Stimulated activated CD4-positive, alpha-beta T cell treated with anti-CD3 and anti-CD28 coated beads, Interleukin-12 subunit alpha, Interleukin-12 subunit beta, amount 100 ng/mL, for 24 hours (primary cell): ENCODE measurements at regions not wholly inside any gene's neighbourhood (a gene's known extent, or its start where the extent isn't known, plus 50 kb on each side); places are given as distances from the start of the nearest gene placed in this dataset.

Source experiments
- DNase-seq, 2 experiments: peaks; one replicate each; pipeline ENCODE4 v3.0.0-alpha.2; 2020; ENCODE audit warnings: low read depth in 2 of 2

DNA sequence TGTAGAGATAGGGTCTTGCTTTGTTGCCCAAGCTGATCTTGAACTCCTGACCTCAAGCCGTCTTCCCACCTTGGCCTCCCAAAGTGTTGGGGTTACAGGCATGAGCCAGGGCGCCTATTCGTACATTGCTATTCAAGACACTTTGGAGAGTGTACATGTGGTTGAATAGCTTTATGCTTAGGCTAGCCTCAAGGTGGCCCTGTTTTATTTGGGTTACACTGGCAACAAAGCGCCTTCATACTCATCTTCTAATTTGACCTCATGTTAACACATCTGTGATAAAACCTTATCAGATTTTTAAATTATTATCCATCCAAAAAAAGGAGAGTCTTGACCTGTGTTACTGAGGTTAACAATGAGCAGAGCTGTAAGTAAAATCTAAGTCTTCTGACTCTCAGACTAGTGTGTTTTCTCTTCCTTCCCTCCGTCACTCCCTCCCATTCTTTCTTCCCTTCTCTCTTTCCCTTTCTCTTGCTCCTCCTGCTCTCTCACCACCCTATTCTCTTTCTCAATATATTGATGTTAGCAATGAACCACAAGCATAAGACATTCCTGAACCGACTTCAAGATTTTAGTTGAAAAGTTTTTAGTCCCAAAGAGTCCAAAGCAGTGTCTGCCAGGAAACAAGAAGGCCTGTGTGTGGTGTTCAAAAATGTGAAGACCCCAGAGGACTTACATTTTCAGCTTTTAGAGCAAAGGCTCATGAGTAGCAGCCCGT, 603.7 kb upstream of the CFAP20DC start:
- DNase-seq, result no peak

DNA sequence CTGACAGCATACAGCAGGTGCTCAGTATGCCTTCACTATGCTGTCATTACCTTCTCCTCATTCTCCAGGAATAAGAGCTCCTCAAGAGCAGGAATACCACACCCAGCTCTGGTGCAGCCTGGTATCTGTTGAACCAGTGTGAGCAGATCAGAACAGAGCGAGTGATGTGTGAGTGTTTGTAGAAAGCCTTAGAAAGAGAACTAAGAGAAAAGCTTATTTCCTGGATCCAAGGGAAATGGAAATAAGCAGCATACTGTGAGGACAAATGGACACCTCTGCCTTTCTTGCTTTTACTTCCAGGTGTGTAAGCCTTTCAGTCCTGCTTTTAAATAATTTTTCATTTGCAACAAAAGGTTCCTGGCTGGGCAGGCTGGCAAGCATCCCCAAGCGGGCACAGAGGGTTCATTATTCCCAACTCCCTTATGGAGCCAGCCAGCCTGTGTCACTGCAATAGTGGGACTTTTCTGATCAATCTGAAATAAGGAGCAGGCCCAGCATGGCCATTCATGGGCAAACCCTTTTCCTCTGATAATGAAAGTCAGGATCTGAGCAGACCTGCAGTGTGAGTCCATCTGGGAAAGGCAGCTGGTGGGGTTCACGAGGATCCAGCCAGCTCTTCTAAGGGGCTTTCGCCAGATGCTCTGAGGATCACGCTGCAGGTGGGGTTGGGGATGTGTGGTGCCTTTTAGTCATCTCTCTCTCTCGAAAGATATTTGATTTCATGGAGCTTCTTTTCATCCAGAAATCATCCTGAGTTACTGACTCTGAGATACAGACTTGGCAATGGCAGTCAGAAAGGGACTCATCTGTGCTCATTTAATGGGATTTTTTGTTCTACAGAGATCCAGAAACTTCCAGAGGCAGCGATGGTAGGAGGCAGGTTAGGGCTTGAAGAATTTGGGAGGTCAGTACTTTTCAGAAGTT, 594.9 kb upstream of the CFAP20DC start:
- DNase-seq, result no peak

DNA sequence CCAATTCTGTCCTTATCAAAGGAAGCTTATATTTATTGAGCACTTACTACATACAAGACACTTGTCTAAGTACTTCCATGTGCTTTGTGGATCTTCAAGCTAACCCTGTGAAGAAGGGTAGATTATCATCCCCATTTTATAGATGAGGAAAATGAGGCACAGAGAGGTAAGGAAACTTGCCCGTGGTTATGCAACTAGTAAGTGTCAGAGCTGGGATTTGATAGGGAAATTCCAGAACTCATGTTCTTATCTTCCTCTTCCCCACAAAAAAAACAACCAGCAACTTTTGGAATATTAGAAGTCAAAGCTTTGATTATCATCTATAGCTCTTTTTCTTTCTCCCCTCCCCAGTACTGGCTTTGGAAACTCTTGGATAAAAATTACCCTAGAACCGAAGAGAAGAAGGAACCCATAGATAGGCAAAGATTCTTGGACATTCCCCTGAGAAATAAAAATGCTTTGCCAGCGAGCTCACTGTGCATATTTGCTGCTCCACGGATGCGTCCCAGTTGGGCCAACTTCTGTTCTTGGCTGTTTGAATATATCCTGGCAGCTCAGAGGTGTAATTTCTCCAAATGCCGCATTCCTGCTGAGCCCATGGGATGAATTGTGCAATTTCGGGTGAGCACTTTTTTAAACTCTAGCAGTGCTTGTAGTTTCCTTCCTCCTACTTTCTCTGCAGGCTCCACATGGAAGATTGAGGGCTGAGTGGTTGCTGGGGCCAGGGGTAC, 591.5 kb upstream of the CFAP20DC start:
- DNase-seq, result no peak

DNA sequence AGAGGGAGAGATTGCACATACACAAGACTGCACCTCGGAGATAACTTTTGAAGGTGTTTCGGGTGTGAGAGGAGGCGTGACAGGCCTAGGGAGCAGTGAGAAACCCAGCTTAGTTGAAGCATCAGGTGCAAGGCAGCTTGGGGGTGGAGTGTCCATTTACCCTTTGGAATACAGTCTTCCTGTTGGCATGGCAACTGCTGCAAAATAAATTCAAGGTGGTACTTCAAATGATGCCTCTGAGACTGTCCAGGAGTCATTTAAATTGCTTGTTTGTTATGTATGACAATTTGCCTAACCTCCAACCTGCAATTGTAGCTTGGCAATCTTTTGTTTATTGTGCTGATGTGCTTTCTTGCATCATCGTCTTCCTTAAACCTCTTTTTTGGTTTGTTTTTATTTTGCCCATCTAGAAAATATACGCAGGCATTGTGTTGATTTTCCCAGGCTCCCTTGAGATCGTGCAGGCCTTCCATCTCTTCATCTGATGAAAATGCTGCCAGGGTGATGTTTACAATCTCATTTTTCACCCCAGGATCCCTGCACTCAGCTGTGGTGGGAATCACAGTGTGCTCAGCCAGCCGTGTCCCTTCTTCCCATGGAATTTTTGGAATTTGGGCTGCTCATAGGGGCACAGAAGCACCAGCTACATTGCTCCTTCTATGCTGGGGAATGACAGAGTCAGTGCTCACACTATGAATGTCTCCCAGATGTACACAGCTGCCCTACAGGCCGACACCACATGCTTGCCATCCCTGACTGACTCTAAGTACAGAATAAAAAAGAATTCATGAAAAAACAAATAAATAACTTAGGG, 583.1 kb upstream of the CFAP20DC start:
- DNase-seq, result no peak

DNA sequence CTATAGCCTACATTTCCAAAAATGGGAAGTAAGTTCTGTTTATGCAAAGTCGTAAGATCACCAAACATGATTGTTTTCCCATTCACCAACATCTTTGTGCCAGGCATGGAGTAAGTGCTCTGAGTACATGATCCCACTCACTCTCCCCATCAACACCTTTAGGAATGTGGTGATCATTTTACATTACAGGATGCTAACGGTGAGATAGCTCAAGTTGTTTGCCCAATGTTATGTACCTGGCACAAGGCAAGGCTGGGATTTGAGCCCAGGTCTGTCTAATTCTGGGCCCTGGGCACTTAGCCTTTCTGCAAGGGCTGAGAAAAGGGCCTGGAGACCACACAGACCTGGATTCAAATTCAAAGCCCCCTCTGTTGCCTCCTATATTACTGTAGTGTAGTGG, 581.7 kb upstream of the CFAP20DC start:
- no peak for DNase-seq

DNA sequence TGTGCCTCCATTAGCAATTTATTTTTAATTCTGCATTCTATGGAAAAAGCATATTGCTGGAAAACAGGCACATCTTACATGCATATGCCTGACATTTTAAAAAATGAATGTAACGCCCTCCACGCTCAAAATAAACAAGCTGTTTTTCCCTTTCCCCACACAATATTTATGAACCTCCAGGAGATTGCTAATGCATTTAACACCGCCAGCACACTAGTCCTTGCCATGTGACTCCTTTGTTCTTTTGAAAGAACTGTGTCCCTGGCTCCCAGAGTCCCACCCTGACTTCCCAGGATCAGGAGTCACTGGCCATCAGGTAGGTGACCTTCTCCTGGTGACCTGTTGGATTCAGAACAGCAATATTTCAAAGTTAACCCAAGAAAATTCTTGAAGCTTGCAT, 571.2 kb upstream of the CFAP20DC start:
- no peak for DNase-seq

DNA sequence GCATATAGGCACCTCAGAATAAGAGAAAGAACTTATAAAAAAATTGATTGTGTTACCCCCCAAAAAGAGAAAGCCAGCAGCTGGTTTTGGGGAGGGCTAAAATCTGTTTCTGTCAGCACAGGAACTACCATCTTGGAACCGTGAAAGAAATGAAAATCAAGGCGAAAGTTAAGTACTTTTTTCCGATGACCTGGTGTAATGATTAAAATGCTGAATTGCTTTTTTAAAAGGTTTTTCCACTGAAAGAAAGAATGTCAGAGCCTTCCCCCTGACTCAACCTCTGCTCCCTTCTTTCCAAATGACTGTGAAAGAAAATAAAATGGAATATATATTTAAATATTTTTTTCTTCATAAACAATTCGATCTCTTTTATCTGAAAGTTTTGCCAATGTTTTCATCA, 570.5 kb upstream of the CFAP20DC start:
- no peak for DNase-seq

DNA sequence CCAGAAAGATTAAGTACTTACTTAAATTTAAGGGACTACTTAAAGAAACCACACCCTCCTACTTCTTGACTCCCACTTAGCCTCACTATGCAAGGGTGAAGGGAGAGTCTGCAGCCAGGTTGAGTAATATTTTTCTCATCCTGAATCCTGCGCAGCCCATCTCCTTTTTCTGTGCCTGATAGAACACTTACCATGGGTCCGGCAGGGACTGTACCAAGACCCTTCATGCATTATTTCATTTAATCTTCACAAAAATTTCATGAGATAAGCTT, 562.6 kb upstream of the CFAP20DC start:
- no peak for DNase-seq

DNA sequence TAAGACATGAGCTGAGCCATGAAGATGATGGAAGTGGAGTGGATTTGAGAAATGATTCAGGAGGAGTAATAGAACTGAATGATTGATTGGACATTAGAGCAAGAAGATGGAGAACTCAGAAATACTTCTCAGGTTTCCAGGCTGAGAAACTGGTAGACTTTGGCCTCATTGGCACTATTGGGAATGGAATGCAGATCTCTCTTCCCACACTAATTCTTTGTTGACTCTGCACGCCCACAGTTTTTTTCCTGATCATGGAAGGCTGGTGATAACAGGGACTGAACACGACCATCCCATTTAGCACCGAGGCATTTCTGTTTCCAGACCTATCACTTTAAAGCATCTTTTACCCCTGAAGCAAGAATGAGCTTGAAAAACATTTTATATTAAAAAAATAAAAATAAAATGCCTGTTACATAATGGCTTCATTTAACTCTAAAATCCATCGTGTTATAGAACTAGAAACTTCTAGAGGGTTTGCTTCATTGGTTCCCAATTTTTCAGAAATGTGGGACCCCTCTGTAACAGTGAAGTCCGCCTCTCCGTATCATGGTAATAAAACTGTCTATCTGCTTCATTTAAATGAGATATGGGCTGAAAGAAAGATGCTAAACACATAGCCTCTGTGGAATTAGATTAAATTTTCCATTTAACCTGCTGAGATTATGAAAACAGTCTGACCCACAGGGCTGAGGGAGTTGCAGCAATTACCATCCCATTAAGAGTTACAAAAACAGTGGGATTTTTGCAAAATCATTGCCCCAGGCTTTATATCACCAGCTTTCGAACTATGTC, 562.0 kb upstream of the CFAP20DC start:
- DNase-seq, result no peak

DNA sequence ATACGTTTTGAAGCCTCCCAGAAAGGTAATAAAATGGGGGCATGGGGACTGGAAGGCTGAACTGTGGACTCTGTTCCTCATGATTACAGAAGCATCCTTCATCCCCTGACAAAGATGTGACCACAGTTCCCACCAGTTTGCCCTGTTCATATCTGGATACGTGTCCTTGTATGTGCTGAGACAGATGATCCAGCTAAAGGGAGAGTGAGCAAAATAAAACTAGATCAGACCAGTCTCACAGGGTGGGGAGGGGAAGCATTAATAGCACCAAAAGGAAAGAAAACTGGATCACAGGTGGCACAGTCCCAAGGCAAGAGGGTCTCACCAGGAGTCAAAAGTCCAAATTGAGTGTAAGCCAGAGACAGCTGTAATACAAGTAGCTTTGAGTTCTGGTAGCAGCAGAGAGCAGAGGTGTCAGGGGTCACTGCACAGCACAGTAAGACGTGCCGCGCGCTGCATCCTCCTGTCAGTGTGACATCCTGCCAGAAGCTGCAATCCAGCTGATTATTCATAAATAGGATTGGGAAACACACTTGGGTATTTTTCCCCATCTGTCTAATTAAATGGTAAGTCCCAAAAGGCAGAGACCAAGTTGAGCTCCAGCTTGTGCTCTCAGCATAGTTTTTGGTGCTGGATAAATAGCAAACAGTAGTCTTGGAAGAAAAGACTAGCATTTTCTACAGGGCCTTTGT, 560.0 kb upstream of the CFAP20DC start:
- DNase-seq, result no peak

DNA sequence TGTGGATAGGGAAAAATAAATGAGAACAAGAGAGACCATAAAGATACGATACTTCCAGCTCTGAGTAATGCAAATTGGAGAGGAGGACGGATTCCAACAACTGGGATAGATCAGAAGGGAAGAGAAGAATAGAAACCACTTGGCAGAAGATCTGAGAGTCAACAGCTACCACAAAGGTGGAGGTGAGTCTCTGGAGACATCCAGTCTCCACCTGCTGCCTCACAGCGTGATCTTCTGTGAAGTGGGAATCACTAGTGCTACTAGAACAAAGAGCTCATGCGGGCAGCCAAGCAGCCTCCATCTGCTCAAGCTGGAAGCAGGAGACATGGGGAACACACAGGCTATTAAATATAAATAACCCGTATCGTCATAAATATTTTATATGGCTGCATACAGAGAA, 558.5 kb upstream of the CFAP20DC start:
- DNase-seq, result no peak

DNA sequence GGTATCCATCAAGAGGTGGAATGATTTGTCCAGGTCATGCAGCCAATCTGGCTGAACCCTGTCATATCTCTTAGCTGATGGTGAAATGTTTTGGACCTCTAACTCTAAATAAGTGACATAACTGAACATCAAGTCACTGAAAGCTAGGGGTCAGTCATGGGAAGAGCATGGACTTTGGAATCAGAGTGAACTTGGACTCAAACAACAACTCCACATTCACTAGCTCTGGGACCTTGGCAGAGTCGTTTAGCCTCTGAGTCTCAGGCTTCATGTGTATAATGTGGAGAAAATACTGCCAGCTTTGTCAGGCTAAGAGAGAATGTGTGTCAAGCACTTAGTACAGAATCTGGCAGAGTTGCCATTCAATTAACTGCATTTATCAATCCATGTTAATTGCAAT, 557.8 kb upstream of the CFAP20DC start:
- DNase-seq, result no peak

DNA sequence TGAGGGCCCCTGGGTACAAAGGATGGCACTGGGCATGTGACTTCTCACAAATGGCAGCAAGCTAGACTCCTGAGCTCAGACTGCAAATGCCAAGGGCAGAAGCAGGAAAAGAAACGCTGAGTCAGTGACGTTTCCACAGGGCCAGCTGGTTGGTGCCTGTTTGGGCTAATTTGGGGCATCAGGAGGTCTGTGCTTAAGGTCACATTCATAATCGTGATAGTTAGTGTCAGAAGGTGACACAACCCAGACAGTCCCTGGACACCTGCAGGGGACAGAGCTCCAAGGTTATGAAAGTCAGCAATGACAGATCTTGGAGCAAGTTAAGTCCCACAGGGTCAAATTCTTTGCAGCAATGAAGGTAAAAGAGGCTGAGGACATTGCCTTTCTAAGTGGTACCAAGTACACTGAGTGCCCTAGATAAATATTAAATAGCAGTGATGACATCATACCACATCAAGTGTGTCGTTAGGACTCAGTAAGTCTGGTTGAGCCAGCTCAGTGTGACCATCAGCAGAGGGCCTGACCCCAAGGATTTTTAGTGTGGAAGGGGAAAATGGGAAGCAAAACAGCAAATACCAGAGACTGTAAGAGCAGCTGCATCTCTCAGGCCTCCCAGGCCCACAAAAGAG, 556.9 kb upstream of the CFAP20DC start:
- no peak for DNase-seq

DNA sequence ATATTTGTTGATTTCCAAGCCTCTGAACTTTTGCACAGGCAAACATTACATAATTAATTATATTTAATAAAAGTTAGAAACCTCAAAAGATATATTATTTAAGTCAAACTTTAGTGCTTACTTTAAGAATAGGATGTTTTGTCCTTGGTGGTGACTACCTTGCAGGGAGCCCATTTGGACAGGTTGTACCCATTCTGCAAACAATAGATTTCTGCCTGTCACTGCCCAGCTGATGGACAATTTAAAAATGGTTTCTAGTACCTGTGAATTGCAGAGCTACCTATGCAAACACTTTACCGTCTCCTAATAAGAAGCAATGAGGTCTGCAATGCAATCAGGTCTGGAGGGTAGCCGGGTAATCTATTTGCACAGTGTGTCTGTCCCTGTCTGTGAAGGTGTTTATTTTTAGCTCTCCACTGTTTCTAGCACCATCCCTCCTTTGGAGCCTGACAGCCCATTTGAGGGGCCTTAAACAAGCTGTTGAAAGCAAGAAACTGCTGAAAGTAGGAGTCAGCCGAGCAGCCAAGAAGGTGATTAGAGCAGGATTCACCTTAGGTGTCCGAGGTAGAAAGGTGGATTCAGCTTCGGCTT, 556.2 kb upstream of the CFAP20DC start:
- no peak for DNase-seq

DNA sequence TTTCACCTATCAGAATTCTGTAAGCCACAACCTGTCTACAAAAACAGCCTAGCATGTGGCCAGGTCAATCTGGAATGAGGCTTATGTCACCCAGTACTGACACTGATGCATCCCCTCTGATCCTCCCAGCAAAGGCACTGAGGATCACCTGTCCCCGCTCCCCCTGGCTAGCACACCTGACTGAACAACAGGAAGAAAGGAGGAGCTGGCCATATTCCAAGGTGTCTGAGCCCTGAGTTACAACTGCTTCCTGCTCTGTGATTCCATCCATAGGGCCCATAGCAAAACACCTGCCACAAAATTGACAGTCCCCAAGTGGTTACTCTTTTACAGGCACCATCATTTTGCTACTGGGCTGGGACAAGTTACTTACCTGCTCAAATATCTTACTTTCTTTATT, 555.5 kb upstream of the CFAP20DC start:
- no peak for DNase-seq

DNA sequence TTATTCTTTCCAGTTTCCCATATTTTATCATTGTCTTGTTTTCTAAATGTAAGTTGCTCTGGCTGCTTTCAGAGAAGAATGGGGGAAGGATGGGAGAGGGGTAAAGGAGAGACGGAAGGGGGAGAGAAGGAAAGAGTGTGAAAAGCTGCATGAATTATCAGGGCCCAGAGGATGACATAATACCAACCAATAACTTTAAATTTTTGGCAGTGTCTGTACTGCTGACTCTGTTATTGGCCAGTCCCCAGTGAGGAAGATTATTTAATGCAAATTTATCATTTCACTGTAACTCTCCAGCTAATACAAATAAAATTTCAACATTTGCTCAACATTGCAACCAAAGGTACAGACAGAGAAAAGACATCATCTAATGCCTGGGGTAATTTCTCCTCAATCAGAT, 551.7 kb upstream of the CFAP20DC start:
- no peak for DNase-seq

DNA sequence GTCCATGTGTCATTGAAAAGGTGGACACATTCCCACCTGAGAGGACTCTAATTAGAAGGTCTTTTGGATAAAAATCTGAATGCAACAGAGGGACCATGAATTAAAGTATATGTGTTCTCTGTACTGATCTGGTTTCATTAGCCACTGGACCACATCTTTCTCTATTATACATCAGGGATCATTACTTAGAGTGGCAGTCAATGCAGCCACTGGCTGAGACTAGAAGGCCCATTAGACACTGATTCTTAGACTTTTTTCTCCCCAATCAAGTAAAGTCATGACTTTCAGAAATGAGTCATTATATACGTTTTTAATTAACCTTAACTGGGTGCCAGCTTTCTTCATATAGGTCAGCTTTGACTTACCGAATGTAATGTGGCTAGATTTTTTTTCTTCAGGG, 550.8 kb upstream of the CFAP20DC start:
- no peak for DNase-seq

DNA sequence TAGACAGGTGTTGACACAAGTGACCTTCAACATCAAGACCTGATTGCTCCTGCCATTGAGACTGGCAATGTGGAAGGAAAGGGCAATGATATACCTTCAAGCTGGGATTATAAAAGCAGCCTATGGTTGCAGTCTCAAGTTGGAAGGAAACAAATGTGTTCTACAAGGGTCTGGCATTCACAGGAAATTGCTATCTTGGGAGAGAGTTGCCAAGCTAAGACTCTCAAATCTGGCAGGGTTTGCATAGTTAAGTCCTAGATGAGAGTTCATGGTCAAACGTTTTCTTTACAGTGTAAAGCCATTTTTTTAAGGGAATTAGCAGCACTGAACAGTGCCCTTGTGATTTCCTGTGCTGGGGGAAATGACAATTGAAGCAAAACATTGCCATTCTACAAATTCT, 546.9 kb upstream of the CFAP20DC start:
- no peak for DNase-seq

DNA sequence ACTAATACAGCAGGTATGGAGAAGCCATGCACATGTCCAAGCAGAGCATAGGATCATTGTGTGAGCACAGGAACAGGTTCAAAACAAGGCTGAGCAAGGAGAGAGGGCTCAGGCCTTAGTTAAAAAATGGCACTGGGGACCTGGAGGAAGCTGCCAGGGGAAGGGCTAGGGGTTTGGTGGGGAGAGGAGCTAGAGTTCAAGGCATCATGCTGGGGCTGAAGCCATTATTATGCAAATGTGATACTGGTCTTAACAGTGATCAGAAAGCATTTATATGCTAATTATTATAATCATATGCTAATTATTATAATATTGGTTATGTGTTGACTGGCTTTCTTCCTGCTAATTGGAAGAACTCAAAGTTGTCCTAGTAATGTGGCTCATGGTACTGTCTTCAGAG, 546.0 kb upstream of the CFAP20DC start:
- no peak for DNase-seq

DNA sequence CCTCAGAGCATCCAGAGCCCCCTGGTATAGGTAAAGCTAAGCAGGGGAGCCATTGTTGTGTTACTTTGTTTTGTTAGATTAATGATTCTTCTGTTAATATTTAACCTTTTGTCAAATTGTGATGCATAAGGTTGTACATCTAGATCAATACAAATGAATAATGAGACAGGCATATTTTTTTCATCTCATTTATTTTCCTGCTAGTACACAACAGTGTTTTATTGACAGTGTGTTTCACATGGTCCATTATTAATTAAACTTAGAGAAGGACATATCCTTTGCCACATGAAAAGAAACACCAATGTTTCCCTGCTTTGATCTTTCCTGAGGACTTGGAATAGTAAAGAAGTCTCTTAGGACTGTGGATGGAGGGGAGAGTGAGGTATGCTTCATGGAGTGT, 543.6 kb upstream of the CFAP20DC start:
- DNase-seq, result no peak
